Ishikawa (cell line): ENCODE measurements at regions not wholly inside any gene's neighbourhood (a gene's known extent, or its start where the extent isn't known, plus 50 kb on each side); places are given as distances from the start of the nearest gene placed in this dataset.

Experiments
- CEBPB ChIP-seq: IDR thresholded peaks from 2 replicates; pipeline ENCODE4 v1.6.1; 2012
- CREB1 ChIP-seq: IDR thresholded peaks from 2 replicates; pipeline ENCODE4 v1.6.1; 2012; ENCODE audit warnings: low read depth
- EGR1 ChIP-seq: IDR thresholded peaks from 2 replicates; pipeline ENCODE4 v1.6.1; 2012
- EP300 ChIP-seq: IDR thresholded peaks from 2 replicates; pipeline ENCODE4 v1.6.1; 2012; ENCODE audit warnings: borderline replicate concordance
- FOXM1 ChIP-seq: IDR thresholded peaks from 2 replicates; pipeline ENCODE4 v1.6.1; 2012; ENCODE audit warnings: low read depth, borderline replicate concordance
- MAX ChIP-seq: IDR thresholded peaks from 2 replicates; pipeline ENCODE4 v1.6.1; 2012
- NFIC ChIP-seq: IDR thresholded peaks from 2 replicates; pipeline ENCODE4 v1.6.1; 2012
- RAD21 ChIP-seq: IDR thresholded peaks from 2 replicates; pipeline ENCODE4 v1.6.1; 2012; ENCODE audit warnings: low read depth
- TAF1 ChIP-seq: IDR thresholded peaks from 2 replicates; pipeline ENCODE4 v1.6.1; 2012; ENCODE audit warnings: low read depth, mild to moderate bottlenecking
- TCF12 ChIP-seq: IDR thresholded peaks from 2 replicates; pipeline ENCODE4 v1.6.1; 2012; ENCODE audit warnings: low read depth
- TEAD4 ChIP-seq: IDR thresholded peaks from 2 replicates; pipeline ENCODE4 v1.6.1; 2012
- USF1 ChIP-seq: IDR thresholded peaks from 2 replicates; pipeline ENCODE4 v1.6.1; 2012
- YY1 ChIP-seq: IDR thresholded peaks from 2 replicates; pipeline ENCODE4 v1.6.1; 2012; ENCODE audit warnings: low read depth
- ZBTB7A ChIP-seq: IDR thresholded peaks from 2 replicates; pipeline ENCODE4 v1.6.1; 2012; ENCODE audit warnings: low read depth
- TF ChIP-seq, protein P1 (sequence below): IDR thresholded peaks from 2 replicates; pipeline ENCODE4 v1.6.1; 2012; ENCODE audit warnings: low read depth, mild to moderate bottlenecking

- TF ChIP-seq TCF12, result no peak
Observed at GRCh38 chr6:15001326-15001910, 244.5 kb upstream of the JARID2 start.

DNA sequence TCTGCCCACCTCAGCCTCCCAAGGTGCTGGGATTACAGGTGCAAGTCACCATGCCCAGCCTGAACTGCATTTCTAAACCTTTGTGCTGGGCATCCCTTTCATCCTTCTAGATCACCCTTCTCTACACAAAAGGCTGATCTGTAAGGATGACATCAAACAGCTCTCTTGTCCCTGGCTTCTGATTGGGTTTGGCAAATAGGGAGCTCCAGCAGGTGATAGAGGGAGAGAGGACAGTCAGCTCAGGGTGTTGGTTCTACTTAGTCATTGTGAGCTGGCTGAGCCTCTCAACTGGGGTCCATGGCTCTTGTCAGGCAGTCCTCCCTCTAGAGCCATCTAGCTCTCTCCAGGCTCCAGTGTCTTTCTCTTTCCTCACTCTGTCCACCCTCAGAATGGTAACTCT lies 237.6 kb upstream of the JARID2 start:
- no peak for TF ChIP-seq RAD21
- TF ChIP-seq EGR1, result no peak
- no peak for TF ChIP-seq USF1
- no peak for TF ChIP-seq CEBPB
- no peak for TF ChIP-seq ZBTB7A
- TF ChIP-seq CREB1, result no peak
- no peak for TF ChIP-seq NFIC
- no peak for TF ChIP-seq TCF12
- TF ChIP-seq YY1, result no peak
- no peak for TF ChIP-seq MAX
- TF ChIP-seq TAF1, result no peak
- no peak for TF ChIP-seq FOXM1
- no peak for TF ChIP-seq EP300
- no peak for TF ChIP-seq TEAD4
- TF ChIP-seq, protein P1, sequence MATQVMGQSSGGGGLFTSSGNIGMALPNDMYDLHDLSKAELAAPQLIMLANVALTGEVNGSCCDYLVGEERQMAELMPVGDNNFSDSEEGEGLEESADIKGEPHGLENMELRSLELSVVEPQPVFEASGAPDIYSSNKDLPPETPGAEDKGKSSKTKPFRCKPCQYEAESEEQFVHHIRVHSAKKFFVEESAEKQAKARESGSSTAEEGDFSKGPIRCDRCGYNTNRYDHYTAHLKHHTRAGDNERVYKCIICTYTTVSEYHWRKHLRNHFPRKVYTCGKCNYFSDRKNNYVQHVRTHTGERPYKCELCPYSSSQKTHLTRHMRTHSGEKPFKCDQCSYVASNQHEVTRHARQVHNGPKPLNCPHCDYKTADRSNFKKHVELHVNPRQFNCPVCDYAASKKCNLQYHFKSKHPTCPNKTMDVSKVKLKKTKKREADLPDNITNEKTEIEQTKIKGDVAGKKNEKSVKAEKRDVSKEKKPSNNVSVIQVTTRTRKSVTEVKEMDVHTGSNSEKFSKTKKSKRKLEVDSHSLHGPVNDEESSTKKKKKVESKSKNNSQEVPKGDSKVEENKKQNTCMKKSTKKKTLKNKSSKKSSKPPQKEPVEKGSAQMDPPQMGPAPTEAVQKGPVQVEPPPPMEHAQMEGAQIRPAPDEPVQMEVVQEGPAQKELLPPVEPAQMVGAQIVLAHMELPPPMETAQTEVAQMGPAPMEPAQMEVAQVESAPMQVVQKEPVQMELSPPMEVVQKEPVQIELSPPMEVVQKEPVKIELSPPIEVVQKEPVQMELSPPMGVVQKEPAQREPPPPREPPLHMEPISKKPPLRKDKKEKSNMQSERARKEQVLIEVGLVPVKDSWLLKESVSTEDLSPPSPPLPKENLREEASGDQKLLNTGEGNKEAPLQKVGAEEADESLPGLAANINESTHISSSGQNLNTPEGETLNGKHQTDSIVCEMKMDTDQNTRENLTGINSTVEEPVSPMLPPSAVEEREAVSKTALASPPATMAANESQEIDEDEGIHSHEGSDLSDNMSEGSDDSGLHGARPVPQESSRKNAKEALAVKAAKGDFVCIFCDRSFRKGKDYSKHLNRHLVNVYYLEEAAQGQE, result no peak

GRCh38 chr6:15014958-15015357 lies 230.9 kb upstream of the JARID2 start:
- TF ChIP-seq CREB1 (no peak), EP300 (no peak), CEBPB (no peak)
- TF ChIP-seq, protein P1, result no peak

GRCh38 chr6:15016813-15017212 lies 229.1 kb upstream of the JARID2 start:
- no peak for TF ChIP-seq EGR1
- TF ChIP-seq RAD21, result no peak
- no peak for TF ChIP-seq FOXM1
- TF ChIP-seq CEBPB, result no peak
- no peak for TF ChIP-seq YY1
- no peak for TF ChIP-seq ZBTB7A
- no peak for TF ChIP-seq EP300
- TF ChIP-seq TEAD4, result no peak

DNA sequence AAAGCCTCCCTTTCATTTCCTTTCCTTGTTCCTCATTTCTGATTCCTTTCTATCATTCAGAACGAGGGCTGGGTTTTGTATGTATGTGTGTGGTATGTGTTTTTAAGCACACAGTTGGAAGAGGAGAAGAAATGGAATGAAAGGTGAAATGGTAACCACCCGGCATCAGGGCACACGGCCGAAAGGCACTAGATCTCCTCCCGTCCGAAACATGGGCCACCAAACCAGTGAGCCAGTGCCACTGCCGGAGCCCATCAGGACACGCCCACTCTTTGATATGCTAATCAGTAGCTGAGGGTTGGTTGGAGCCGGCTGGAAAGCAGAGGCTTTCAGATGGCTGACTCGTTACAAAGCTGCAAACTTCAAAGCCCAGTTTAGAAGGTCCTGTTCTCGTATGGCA lies 228.6 kb upstream of the JARID2 start:
- TF ChIP-seq TCF12 (no peak), MAX (no peak), EP300 (no peak)
- TF ChIP-seq, protein P1, result no peak

DNA sequence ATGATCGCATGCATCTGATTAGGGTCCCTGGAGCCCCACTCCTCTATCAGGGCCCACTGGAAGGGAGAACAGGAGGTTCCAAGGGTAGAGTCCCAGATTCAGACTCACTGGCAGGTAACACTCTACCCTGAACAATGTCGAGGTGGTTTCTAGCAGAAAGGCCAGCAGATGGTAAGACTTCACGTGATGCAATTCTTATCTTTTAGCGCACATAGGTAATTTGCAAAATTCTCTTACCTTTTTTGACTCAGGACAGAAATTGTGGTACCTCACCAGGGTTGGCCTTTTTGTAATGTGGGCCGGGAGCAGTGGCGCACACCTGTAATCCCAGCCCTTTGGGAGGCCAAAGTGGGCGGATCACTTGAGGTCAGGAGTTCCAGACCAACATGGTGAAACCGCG lies 228.1 kb upstream of the JARID2 start:
- TF ChIP-seq TAF1 (no peak), USF1 (no peak), FOXM1 (no peak), EGR1 (no peak), CREB1 (no peak), YY1 (no peak), ZBTB7A (no peak), MAX (no peak), TCF12 (no peak), CEBPB (no peak), EP300 (no peak), NFIC (no peak), RAD21 (no peak), TEAD4 (no peak)
- TF ChIP-seq, protein P1, result no peak
